ENCODE measurements at regions not wholly inside any gene's neighbourhood (a gene's known extent, or its start where the extent isn't known, plus 50 kb on each side); places are given as distances from the start of the nearest gene placed in this dataset.
A peak's percentile ranks its signal among the peaks of the same experiment; 100 is the strongest.
"Not testable (repeated sequence)": the region's sequence is repeated elsewhere in the genome, so short reads cannot be mapped to it uniquely, and the experiment has no call there.

DNA sequence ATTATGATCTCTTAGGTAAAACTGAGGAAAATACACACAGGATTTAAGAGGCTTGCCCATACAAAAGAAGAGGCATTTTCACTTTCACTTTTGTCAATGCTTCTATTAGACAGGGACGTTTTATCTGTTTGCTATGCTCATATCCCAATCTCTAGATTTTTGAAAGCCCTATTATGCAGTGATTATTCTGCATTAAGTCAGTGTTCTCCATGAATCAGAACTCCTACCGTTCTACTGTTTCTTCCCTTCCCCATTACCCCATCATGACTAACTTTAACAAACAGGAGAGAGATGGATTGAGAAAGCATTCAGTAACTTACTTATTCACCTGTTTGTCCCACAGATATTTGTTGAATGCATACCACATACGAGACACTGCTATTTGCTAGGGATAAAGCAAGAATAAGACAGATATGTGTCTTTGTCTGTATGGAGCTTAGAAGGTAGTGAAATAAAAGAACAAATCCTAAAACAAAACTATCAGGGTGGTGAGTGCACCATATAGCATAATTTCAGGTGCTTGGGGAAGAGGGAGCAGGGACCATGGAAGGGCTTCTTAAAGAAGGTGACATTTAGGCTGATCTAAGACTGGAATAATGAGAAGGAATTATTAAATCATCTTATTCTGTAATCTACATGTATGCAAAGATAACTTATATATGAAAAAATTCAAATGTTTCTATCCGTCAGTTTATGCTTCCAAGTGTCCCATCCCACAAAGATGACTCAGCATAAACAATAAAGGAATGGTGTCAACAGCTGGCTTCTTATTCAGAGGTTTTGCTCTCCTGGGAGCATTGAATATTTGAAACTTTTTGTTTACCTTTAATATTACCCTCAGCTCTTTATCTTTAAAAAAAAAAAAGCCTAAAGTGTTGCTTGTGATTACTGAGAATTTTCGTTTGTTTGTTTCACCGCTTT, 328.1 kb downstream of the HINT1 start (continued):
- TF ChIP-seq EZH2phosphoT487 (IDR thresholded peaks at IDR 0.05; ENCODE audit: unreplicated experiment) = no peak
- no peak for TF ChIP-seq EZH2 (IDR thresholded peaks at IDR 0.05; ENCODE audit: low read depth, unreplicated experiment)
- no peak for TF ChIP-seq ZNF462 (CRISPR knock-in tag; IDR thresholded peaks at IDR 0.05)
- TF ChIP-seq, protein P1, sequence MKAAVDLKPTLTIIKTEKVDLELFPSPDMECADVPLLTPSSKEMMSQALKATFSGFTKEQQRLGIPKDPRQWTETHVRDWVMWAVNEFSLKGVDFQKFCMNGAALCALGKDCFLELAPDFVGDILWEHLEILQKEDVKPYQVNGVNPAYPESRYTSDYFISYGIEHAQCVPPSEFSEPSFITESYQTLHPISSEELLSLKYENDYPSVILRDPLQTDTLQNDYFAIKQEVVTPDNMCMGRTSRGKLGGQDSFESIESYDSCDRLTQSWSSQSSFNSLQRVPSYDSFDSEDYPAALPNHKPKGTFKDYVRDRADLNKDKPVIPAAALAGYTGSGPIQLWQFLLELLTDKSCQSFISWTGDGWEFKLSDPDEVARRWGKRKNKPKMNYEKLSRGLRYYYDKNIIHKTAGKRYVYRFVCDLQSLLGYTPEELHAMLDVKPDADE (IDR thresholded peaks at IDR 0.05) = no peak
- no peak for TF ChIP-seq CREB1 (CRISPR knock-in tag; IDR thresholded peaks at IDR 0.05; ENCODE audit: low read depth)
- no peak for TF ChIP-seq JUNB (IDR thresholded peaks at IDR 0.05; ENCODE audit: unreplicated experiment)
- no peak for TF ChIP-seq STAT1 (IDR thresholded peaks at IDR 0.05; ENCODE audit: unreplicated experiment)
- no peak for TF ChIP-seq ZNF331 (CRISPR knock-in tag; IDR thresholded peaks at IDR 0.05; ENCODE audit: low read depth)

- not testable (repeated sequence) for H3K27ac ChIP-seq (ENCODE audit: low read depth); H4K20me1 ChIP-seq (replicated peaks; ENCODE audit: insufficient read depth); H3K4me2 ChIP-seq; H3K4me3 Mint-ChIP-seq; H3K9me2 ChIP-seq (ENCODE audit: insufficient read depth); H3K27me3 Mint-ChIP-seq (ENCODE audit: insufficient read depth, low read depth, poor library complexity); H3F3A ChIP-seq (replicated peaks; ENCODE audit: low read depth); H3K79me2 ChIP-seq (replicated peaks; ENCODE audit: insufficient read depth); H3K4me1 ChIP-seq (ENCODE audit: insufficient read depth); H3K4me3 ChIP-seq; H3K4me1 Mint-ChIP-seq; H3K27me3 ChIP-seq (ENCODE audit: insufficient read depth); H3K27ac Mint-ChIP-seq; ATAC-seq; H3K36me3 ChIP-seq (ENCODE audit: insufficient read depth); DNase-seq (ENCODE audit: low spot score)
- Mint-ChIP-seq H3K9me3 (peaks cover 16% of the 10 kb centered on the region), H3K36me3 (ENCODE audit: low read depth) (peaks cover 20% of the 10 kb centered on the region)
- 0 out of 2 replicates have a peak overlapping the region, but pooled peaks have one; percentile 76 for H2AFZ ChIP-seq
These were observed 347.3 kb downstream of the HINT1 start for GRCh38 chr5:130817598-130818384.

All from GM23338 (cell line).